ENCODE measurements at regions not wholly inside any gene's neighbourhood (a gene's known extent, or its start where the extent isn't known, plus 50 kb on each side); places are given as distances from the start of the nearest gene placed in this dataset.
"Not testable (repeated sequence)": the region's sequence is repeated elsewhere in the genome, so short reads cannot be mapped to it uniquely, and the experiment has no call there.

GRCh38 chr5:28602429-28602828, 1564.0 kb upstream of the CDH9 start:
- POLR2A ChIA-PET (ENCODE audit: partially characterized antibody): no interaction called here
- Histone ChIP-seq H3K4me1 (ENCODE audit: insufficient read depth, low read length) (no peaks in the 10 kb centered on the region), H3K36me3 (ENCODE audit: insufficient read depth, low read length) (no peaks in the 10 kb centered on the region), H3K27ac (ENCODE audit: low read depth, low read length) (no peak overlapping the region), H3K4me3 (ENCODE audit: low read length in 2 of 2) (no peak overlapping the region), H3K27me3 (ENCODE audit: insufficient read depth, low read length) (no peaks in the 10 kb centered on the region), H3K9me3 (ENCODE audit: control insufficient read depth in 1 of 2, low read length in 2 of 2) (peaks cover 0 to 3% of the 10 kb centered on the region in 2 donors)
- Mint-ChIP-seq H3K4me1 (no peaks in the 10 kb centered on the region), H3K9me3 (peaks cover 0 to 25% (median 10%) of the 10 kb centered on the region in 8 donors), H3K36me3 (no peaks in the 10 kb centered on the region), H3K4me3 (no peak overlapping the region), H3K27me3 (no peaks in the 10 kb centered on the region), H3K27ac (no peak overlapping the region)
- CTCF ChIA-PET (ENCODE audit: partially characterized antibody): no interaction called here
- intact Hi-C loops (cut with micrococcal nuclease): no loop called here
- DNase-seq: no peak

- H3K4me1 Mint-ChIP-seq; intact Hi-C loops (cut with micrococcal nuclease); DNase-seq; H3K27me3 ChIP-seq (ENCODE audit: insufficient read depth, low read length); CTCF ChIA-PET (ENCODE audit: partially characterized antibody); H3K4me1 ChIP-seq (ENCODE audit: insufficient read depth, low read length); H3K4me3 ChIP-seq (ENCODE audit: low read length in 2 of 2); H3K27me3 Mint-ChIP-seq; H3K36me3 Mint-ChIP-seq; H3K36me3 ChIP-seq (ENCODE audit: insufficient read depth, low read length); H3K27ac ChIP-seq (ENCODE audit: low read depth, low read length); H3K27ac Mint-ChIP-seq; H3K9me3 ChIP-seq (ENCODE audit: control insufficient read depth in 1 of 2, low read length in 2 of 2); H3K4me3 Mint-ChIP-seq; POLR2A ChIA-PET (ENCODE audit: partially characterized antibody): not testable (repeated sequence)
- H3K9me3 Mint-ChIP-seq: peaks cover 0 to 23% (median 10%) of the 10 kb centered on the region in 8 donors
Measured at GRCh38 chr5:28596707-28597106, 1558.3 kb upstream of the CDH9 start.

- Histone ChIP-seq H3K27me3 (ENCODE audit: insufficient read depth, low read length) (no peaks in the 10 kb centered on the region), H3K4me1 (ENCODE audit: insufficient read depth, low read length) (no peaks in the 10 kb centered on the region), H3K27ac (ENCODE audit: low read depth, low read length) (no peak overlapping the region), H3K36me3 (ENCODE audit: insufficient read depth, low read length) (no peaks in the 10 kb centered on the region), H3K9me3 (ENCODE audit: control insufficient read depth in 1 of 2, low read length in 2 of 2) (no peaks in the 10 kb centered on the region), H3K4me3 (ENCODE audit: low read length in 2 of 2) (no peak overlapping the region)
- Mint-ChIP-seq H3K36me3 (no peaks in the 10 kb centered on the region), H3K4me1 (no peaks in the 10 kb centered on the region), H3K4me3 (no peak overlapping the region), H3K27me3 (no peaks in the 10 kb centered on the region), H3K27ac (no peak overlapping the region), H3K9me3 (peaks cover 4 to 40% (median 15%) of the 10 kb centered on the region in 8 donors)
- CTCF ChIA-PET (ENCODE audit: partially characterized antibody): no interaction called here
- POLR2A ChIA-PET (ENCODE audit: partially characterized antibody): no interaction called here
- intact Hi-C loops (cut with micrococcal nuclease): no loop called here
- no peak for DNase-seq
Measured at GRCh38 chr5:28580616-28581015, 1542.2 kb upstream of the CDH9 start.

- intact Hi-C loops (cut with micrococcal nuclease): no loop called here
- Mint-ChIP-seq H3K27me3 (no peaks in the 10 kb centered on the region), H3K9me3 (peaks cover 6 to 47% (median 20%) of the 10 kb centered on the region in 8 donors), H3K4me1 (peaks cover 0 to 1% (median 0%) of the 10 kb centered on the region in 4 donors), H3K27ac (no peak overlapping the region), H3K4me3 (no peak overlapping the region), H3K36me3 (no peaks in the 10 kb centered on the region)
- Histone ChIP-seq H3K36me3 (ENCODE audit: insufficient read depth, low read length) (no peaks in the 10 kb centered on the region), H3K27me3 (ENCODE audit: insufficient read depth, low read length) (no peaks in the 10 kb centered on the region), H3K9me3 (ENCODE audit: control insufficient read depth in 1 of 2, low read length in 2 of 2) (no peaks in the 10 kb centered on the region), H3K27ac (ENCODE audit: low read depth, low read length) (no peak overlapping the region), H3K4me3 (ENCODE audit: low read length in 2 of 2) (no peak overlapping the region), H3K4me1 (ENCODE audit: insufficient read depth, low read length) (no peaks in the 10 kb centered on the region)
- DNase-seq: no peak
- POLR2A ChIA-PET (ENCODE audit: partially characterized antibody): no interaction called here
- CTCF ChIA-PET (ENCODE audit: partially characterized antibody): no interaction called here
Measured at GRCh38 chr5:28576022-28576421, 1537.6 kb upstream of the CDH9 start.

- ChIA-PET POLR2A (ENCODE audit: partially characterized antibody) (no interaction called here), CTCF (ENCODE audit: partially characterized antibody) (no interaction called here)
- Mint-ChIP-seq H3K9me3 (peaks cover 6 to 41% (median 20%) of the 10 kb centered on the region in 8 donors), H3K36me3 (no peaks in the 10 kb centered on the region), H3K4me1 (peaks cover 0 to 1% (median 0%) of the 10 kb centered on the region in 4 donors), H3K27ac (no peak overlapping the region), H3K27me3 (no peaks in the 10 kb centered on the region), H3K4me3 (no peak overlapping the region)
- no peaks in the 10 kb centered on the region for H3K4me1 ChIP-seq (ENCODE audit: insufficient read depth, low read length)
- no peak for DNase-seq
- no peaks in the 10 kb centered on the region for H3K27me3 ChIP-seq (ENCODE audit: insufficient read depth, low read length)
- H3K9me3 ChIP-seq (ENCODE audit: control insufficient read depth in 1 of 2, low read length in 2 of 2): no peaks in the 10 kb centered on the region
- intact Hi-C loops (cut with micrococcal nuclease): no loop called here
- H3K36me3 ChIP-seq (ENCODE audit: insufficient read depth, low read length): no peaks in the 10 kb centered on the region
- no peak overlapping the region for H3K4me3 ChIP-seq (ENCODE audit: low read length in 2 of 2)
- no peak overlapping the region for H3K27ac ChIP-seq (ENCODE audit: low read depth, low read length)
Measured at GRCh38 chr5:28575368-28575767, 1537.0 kb upstream of the CDH9 start.

- Mint-ChIP-seq H3K9me3 (peaks cover 6 to 40% (median 17%) of the 10 kb centered on the region in 8 donors), H3K4me1 (peaks cover 0 to 1% (median 0%) of the 10 kb centered on the region in 4 donors), H3K4me3 (no peak overlapping the region), H3K27ac (no peak overlapping the region), H3K27me3 (no peaks in the 10 kb centered on the region), H3K36me3 (no peaks in the 10 kb centered on the region)
- ChIA-PET POLR2A (ENCODE audit: partially characterized antibody) (no interaction called here), CTCF (ENCODE audit: partially characterized antibody) (no interaction called here)
- DNase-seq: no peak
- H3K27ac ChIP-seq (ENCODE audit: low read depth, low read length): no peak overlapping the region
- H3K27me3 ChIP-seq (ENCODE audit: insufficient read depth, low read length): no peaks in the 10 kb centered on the region
- no peak overlapping the region for H3K4me3 ChIP-seq (ENCODE audit: low read length in 2 of 2)
- intact Hi-C loops (cut with micrococcal nuclease): no loop called here
- H3K36me3 ChIP-seq (ENCODE audit: insufficient read depth, low read length): no peaks in the 10 kb centered on the region
- H3K9me3 ChIP-seq (ENCODE audit: control insufficient read depth in 1 of 2, low read length in 2 of 2): no peaks in the 10 kb centered on the region
- H3K4me1 ChIP-seq (ENCODE audit: insufficient read depth, low read length): no peaks in the 10 kb centered on the region
Measured at GRCh38 chr5:28574606-28575005, 1536.2 kb upstream of the CDH9 start.

GRCh38 chr5:28567048-28567447, 1528.7 kb upstream of the CDH9 start:
- H3K4me3 ChIP-seq (ENCODE audit: low read length in 2 of 2): no peak overlapping the region
- H3K4me1 ChIP-seq (ENCODE audit: insufficient read depth, low read length): no peaks in the 10 kb centered on the region
- no peaks in the 10 kb centered on the region for H3K9me3 ChIP-seq (ENCODE audit: control insufficient read depth in 1 of 2, low read length in 2 of 2)
- Mint-ChIP-seq H3K27ac (no peak overlapping the region), H3K27me3 (no peaks in the 10 kb centered on the region), H3K4me3 (no peak overlapping the region), H3K9me3 (peaks cover 1 to 23% (median 9%) of the 10 kb centered on the region in 8 donors), H3K36me3 (no peaks in the 10 kb centered on the region), H3K4me1 (peaks cover 0 to 1% (median 0%) of the 10 kb centered on the region in 4 donors)
- intact Hi-C loops (cut with micrococcal nuclease): no loop called here
- no peaks in the 10 kb centered on the region for H3K36me3 ChIP-seq (ENCODE audit: insufficient read depth, low read length)
- ChIA-PET POLR2A (ENCODE audit: partially characterized antibody) (no interaction called here), CTCF (ENCODE audit: partially characterized antibody) (no interaction called here)
- no peak overlapping the region for H3K27ac ChIP-seq (ENCODE audit: low read depth, low read length)
- DNase-seq: no peak
- H3K27me3 ChIP-seq (ENCODE audit: insufficient read depth, low read length): no peaks in the 10 kb centered on the region

- ChIA-PET POLR2A (ENCODE audit: partially characterized antibody) (no interaction called here), CTCF (ENCODE audit: partially characterized antibody) (no interaction called here)
- Histone ChIP-seq H3K27me3 (ENCODE audit: insufficient read depth, low read length) (no peaks in the 10 kb centered on the region), H3K4me1 (ENCODE audit: insufficient read depth, low read length) (no peaks in the 10 kb centered on the region), H3K27ac (ENCODE audit: low read depth, low read length) (no peak overlapping the region), H3K4me3 (ENCODE audit: low read length in 2 of 2) (no peak overlapping the region), H3K9me3 (ENCODE audit: control insufficient read depth in 1 of 2, low read length in 2 of 2) (no peaks in the 10 kb centered on the region), H3K36me3 (ENCODE audit: insufficient read depth, low read length) (no peaks in the 10 kb centered on the region)
- no peak for DNase-seq
- Mint-ChIP-seq H3K27me3 (no peaks in the 10 kb centered on the region), H3K4me3 (no peak overlapping the region), H3K36me3 (no peaks in the 10 kb centered on the region), H3K4me1 (no peaks in the 10 kb centered on the region), H3K9me3 (peaks cover 1 to 22% (median 11%) of the 10 kb centered on the region in 8 donors), H3K27ac (no peak overlapping the region)
- intact Hi-C loops (cut with micrococcal nuclease): no loop called here
Measured at GRCh38 chr5:28561522-28561921, 1523.1 kb upstream of the CDH9 start.

Measured in CD4-positive, alpha-beta memory T cell (primary cell).